C4-2B (cell line): ENCODE measurements at regions not wholly inside any gene's neighbourhood (a gene's known extent, or its start where the extent isn't known, plus 50 kb on each side); places are given as distances from the start of the nearest gene placed in this dataset.

Experiments used
- ZFX ChIP-seq: fragments of 450-650 bp; IDR thresholded peaks from 2 replicates; pipeline ENCODE4 v1.6.1; 2017
- TF ChIP-seq, protein P1 (sequence below): fragments of 450-650 bp; conservative IDR thresholded peaks from 2 replicates; pipeline ENCODE4 v1.5.1; 2017; ENCODE audit warnings: mild to moderate bottlenecking

DNA sequence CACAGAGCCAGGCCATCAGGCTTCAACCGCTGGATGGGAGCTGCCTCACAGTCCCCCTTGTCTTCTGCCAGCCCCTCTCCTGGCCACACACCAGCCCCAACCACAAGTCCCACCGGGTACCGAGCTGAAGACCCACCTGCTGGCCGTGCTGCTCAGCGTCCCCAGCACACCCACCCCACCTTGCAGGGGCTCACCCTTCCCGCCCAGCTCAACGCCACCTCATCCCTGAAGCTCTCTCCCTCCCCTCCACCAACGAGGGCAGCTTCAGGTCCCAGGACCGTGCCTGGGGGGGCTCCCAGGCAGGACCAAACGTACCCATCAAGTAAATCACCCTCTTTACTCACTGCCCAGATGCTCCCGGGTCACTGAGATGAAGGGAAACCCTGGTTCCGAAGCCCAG, 141.0 kb downstream of the CRYBB2 start:
- TF ChIP-seq, protein P1, sequence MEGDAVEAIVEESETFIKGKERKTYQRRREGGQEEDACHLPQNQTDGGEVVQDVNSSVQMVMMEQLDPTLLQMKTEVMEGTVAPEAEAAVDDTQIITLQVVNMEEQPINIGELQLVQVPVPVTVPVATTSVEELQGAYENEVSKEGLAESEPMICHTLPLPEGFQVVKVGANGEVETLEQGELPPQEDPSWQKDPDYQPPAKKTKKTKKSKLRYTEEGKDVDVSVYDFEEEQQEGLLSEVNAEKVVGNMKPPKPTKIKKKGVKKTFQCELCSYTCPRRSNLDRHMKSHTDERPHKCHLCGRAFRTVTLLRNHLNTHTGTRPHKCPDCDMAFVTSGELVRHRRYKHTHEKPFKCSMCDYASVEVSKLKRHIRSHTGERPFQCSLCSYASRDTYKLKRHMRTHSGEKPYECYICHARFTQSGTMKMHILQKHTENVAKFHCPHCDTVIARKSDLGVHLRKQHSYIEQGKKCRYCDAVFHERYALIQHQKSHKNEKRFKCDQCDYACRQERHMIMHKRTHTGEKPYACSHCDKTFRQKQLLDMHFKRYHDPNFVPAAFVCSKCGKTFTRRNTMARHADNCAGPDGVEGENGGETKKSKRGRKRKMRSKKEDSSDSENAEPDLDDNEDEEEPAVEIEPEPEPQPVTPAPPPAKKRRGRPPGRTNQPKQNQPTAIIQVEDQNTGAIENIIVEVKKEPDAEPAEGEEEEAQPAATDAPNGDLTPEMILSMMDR = no peak
- TF ChIP-seq ZFX = no peak
